ENCODE measurements at regions not wholly inside any gene's neighbourhood (a gene's known extent, or its start where the extent isn't known, plus 50 kb on each side); places are given as distances from the start of the nearest gene placed in this dataset.

DNA sequence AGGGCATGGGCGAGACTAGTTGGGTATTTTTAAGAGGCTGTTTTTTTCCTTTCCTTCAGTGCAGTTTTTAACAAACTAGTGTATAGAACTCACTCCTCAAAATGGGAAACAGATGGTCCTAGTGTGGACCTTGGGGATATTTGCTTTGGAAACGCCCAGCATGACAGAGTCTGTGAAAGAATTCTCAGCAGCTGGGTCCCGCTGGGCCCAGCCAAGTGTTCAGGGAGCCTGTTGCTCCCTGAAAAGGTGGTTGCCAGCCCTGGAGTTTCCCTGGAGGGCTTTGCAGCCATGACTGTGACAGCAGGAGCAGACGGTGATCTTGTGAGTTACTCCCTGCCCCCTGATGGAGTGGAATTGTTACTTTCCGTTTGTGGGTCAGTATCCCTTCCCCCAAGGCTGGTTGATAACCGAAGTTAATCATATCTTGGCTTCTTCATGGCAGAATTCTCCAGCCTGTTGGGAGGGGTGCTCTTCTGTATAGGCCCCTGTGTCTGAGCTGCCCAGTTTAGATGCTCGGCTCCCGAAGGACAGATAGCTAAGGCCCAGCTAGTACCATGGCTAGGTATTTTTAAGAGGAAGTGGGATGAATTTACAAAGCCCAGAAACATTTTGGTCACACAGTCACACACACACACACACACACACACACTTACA lies 278.6 kb upstream of the HABP2 start:
- Histone ChIP-seq H3K9ac (ENCODE audit: insufficient read depth in 1 of 2, low read length in 2 of 2) (no peak overlapping the region), H3K4me3 (no peak overlapping the region), H3K4me1 (ENCODE audit: control insufficient read depth in 5 of 5, insufficient read depth in 5 of 5, low read length in 5 of 5) (peaks cover 0 to 22% (median 8%) of the 10 kb centered on the region in 5 donors), H3K36me3 (ENCODE audit: control insufficient read depth in 4 of 4, insufficient read depth in 4 of 4, low read length in 4 of 4) (no peaks in the 10 kb centered on the region), H3K27ac (ENCODE audit: low read depth in 1 of 2, low read length in 1 of 2) (peak overlapping the region in 1 of 2 donors; percentile 76), H3K27me3 (ENCODE audit: control insufficient read depth in 3 of 3, insufficient read depth in 3 of 3, low read length in 2 of 3) (no peaks in the 10 kb centered on the region), H3K9me3 (ENCODE audit: control insufficient read depth in 4 of 4, insufficient read depth in 3 of 4, low read length in 3 of 4) (peaks cover 0 to 3% (median 0%) of the 10 kb centered on the region in 4 donors)
- WGBS, 2 donors: 81 to 85% methylated on average over 8 of the region's 8 CpGs
- no peak for ATAC-seq (ENCODE audit: insufficient read depth, low FRiP score)
- DNase-seq: peak in 1 of 3 donors; percentile 22
- TF ChIP-seq, protein P1, sequence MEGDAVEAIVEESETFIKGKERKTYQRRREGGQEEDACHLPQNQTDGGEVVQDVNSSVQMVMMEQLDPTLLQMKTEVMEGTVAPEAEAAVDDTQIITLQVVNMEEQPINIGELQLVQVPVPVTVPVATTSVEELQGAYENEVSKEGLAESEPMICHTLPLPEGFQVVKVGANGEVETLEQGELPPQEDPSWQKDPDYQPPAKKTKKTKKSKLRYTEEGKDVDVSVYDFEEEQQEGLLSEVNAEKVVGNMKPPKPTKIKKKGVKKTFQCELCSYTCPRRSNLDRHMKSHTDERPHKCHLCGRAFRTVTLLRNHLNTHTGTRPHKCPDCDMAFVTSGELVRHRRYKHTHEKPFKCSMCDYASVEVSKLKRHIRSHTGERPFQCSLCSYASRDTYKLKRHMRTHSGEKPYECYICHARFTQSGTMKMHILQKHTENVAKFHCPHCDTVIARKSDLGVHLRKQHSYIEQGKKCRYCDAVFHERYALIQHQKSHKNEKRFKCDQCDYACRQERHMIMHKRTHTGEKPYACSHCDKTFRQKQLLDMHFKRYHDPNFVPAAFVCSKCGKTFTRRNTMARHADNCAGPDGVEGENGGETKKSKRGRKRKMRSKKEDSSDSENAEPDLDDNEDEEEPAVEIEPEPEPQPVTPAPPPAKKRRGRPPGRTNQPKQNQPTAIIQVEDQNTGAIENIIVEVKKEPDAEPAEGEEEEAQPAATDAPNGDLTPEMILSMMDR (IDR thresholded peaks at IDR 0.05; ENCODE audit: control extremely low read depth, extremely low read depth): no peak

DNA sequence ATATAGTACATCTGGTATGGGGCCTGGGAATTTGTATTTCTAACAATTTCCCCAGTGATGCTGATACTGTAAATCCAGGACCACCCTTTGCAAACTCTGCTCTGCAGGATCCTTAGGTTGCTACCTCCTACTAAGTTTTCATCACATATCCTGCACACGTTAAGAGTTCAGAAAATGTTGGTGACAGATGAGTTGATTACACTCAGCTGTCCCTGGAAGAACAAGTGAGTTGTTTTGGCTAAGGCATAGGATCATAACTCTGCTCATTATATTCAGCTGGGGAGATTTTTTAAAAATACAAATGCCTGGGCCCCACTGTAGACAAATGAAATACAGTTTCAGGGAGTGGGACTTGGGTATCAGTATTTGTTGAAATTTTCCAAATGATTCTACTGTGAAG lies 274.6 kb upstream of the HABP2 start:
- DNase-seq (no peak), ATAC-seq (ENCODE audit: insufficient read depth, low FRiP score) (no peak)
- Histone ChIP-seq H3K27me3 (ENCODE audit: control insufficient read depth in 3 of 3, insufficient read depth in 3 of 3, low read length in 2 of 3) (no peaks in the 10 kb centered on the region), H3K9me3 (ENCODE audit: control insufficient read depth in 4 of 4, insufficient read depth in 3 of 4, low read length in 3 of 4) (peaks cover 0 to 3% (median 0%) of the 10 kb centered on the region in 4 donors), H3K36me3 (ENCODE audit: control insufficient read depth in 4 of 4, insufficient read depth in 4 of 4, low read length in 4 of 4) (no peaks in the 10 kb centered on the region), H3K9ac (ENCODE audit: insufficient read depth in 1 of 2, low read length in 2 of 2) (no peak overlapping the region), H3K27ac (ENCODE audit: low read depth in 1 of 2, low read length in 1 of 2) (no peak overlapping the region), H3K4me1 (ENCODE audit: control insufficient read depth in 5 of 5, insufficient read depth in 5 of 5, low read length in 5 of 5) (peaks cover 0 to 13% (median 0%) of the 10 kb centered on the region in 5 donors), H3K4me3 (no peak overlapping the region)
- TF ChIP-seq, protein P1 (IDR thresholded peaks at IDR 0.05; ENCODE audit: control extremely low read depth, extremely low read depth): no peak
- WGBS, 2 donors: 77 to 80% methylated on average over 1 of the region's 1 CpG

DNA sequence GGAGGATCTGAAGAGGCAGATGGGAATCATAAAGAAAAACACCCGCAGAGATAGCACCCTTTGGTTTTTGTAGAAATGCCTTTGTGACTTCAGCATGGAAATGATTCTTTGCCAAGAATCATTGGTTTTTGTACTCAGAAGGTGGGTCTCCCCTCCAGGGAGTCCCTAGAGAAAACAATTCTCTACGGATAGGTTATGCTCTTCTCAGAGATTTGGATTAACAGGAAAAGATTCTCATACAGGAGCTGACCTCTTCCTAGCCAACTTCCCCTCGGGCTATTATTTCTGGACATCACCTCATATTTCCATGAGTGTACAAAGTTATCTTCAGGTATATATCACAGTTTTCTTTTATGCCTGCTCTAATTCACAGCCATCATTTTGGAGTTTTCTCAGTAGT lies 274.2 kb upstream of the HABP2 start:
- no peak for ATAC-seq (ENCODE audit: insufficient read depth, low FRiP score)
- 58 to 77% methylated on average over 3 of the region's 3 CpGs for WGBS, 2 donors

More for the DNA sequence above, 274.2 kb upstream of the HABP2 start:
- DNase-seq: no peak
- H3K4me1 ChIP-seq (ENCODE audit: control insufficient read depth in 5 of 5, insufficient read depth in 5 of 5, low read length in 5 of 5): peaks cover 0 to 8% (median 0%) of the 10 kb centered on the region in 5 donors
- H3K27ac ChIP-seq (ENCODE audit: low read depth in 1 of 2, low read length in 1 of 2): no peak overlapping the region
- H3K4me3 ChIP-seq: no peak overlapping the region
- TF ChIP-seq, protein P1 (IDR thresholded peaks at IDR 0.05; ENCODE audit: control extremely low read depth, extremely low read depth): no peak
- H3K9me3 ChIP-seq (ENCODE audit: control insufficient read depth in 4 of 4, insufficient read depth in 3 of 4, low read length in 3 of 4): peaks cover 0 to 3% (median 0%) of the 10 kb centered on the region in 4 donors
- no peak overlapping the region for H3K9ac ChIP-seq (ENCODE audit: insufficient read depth in 1 of 2, low read length in 2 of 2)
- H3K27me3 ChIP-seq (ENCODE audit: control insufficient read depth in 3 of 3, insufficient read depth in 3 of 3, low read length in 2 of 3): no peaks in the 10 kb centered on the region
- H3K36me3 ChIP-seq (ENCODE audit: control insufficient read depth in 4 of 4, insufficient read depth in 4 of 4, low read length in 4 of 4): no peaks in the 10 kb centered on the region
